Glomerular visceral epithelial cell (primary cell): ENCODE measurements at regions not wholly inside any gene's neighbourhood (a gene's known extent, or its start where the extent isn't known, plus 50 kb on each side); places are given as distances from the start of the nearest gene placed in this dataset.
"Not testable (repeated sequence)": the region's sequence is repeated elsewhere in the genome, so short reads cannot be mapped to it uniquely, and the experiment has no call there.

ENCODE experiments used
- DNase-seq: peaks from one replicate; pipeline ENCODE4 v3.0.0-alpha.2; 2016; ENCODE audit errors: extremely low spot score

GRCh38 chr2:194289712-194290346 is 1367.2 kb upstream of the SLC39A10 start:
- no peak for DNase-seq

DNA sequence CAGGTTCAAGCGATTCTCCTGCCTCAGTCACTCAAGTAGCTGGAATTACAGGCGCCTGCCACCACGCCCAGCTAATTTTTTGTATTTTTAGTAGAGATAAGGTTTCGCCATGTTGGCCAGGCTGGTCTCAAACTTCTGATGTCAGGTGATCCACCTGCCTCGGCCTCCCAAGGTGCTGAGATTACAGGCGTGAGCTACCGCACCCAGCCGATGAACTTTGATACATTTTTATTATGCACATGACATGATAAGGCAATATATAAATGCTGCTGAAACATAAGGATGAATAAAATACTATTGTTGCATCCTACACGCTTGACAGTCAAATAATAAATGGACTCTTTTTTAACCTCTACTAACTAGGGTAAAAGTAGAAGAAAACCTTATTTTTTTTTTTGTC is 1380.4 kb upstream of the SLC39A10 start:
- DNase-seq: not testable (repeated sequence)

GRCh38 chr2:194271293-194271961 is 1385.6 kb upstream of the SLC39A10 start:
- no peak for DNase-seq

DNA sequence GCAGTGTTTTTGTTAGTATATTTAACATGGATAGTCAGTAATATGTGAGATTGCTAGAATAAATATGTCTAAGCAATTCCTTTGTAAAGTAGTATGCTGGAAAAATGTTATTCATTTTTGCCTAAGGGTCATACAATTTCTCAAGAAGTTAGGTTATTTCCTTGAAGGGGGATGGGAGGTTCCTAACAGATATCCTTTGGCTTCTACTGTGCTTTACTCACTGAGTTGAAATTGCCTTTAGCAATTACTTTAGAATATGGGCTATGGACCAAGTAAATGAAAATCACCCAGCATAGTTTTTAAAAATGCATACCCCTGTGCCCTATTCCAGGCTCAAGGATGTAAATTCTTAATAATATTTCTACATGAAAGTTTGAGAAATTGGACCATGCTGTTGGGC is 1386.4 kb upstream of the SLC39A10 start:
- DNase-seq: no peak

DNA sequence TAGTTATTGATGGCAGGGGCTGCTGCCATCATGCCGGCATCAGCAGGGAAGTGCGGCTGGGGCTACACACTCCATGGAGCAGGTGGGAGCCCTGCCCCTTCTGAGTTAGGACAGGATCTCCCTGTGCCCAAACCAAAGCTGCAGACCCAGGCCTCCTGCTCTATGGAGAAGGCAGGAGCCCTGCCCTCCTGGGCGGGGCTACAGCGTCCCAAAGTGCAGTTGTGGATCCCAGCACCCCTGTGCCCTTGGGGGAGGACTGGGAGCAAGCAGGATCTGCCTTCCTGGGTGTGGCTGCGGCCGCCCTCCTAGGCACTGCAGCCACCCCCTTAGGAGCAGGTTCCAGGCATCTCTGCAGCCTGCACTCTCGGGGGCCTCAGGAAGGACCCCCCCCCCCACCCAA is 1392.4 kb upstream of the SLC39A10 start:
- DNase-seq: no peak

DNA sequence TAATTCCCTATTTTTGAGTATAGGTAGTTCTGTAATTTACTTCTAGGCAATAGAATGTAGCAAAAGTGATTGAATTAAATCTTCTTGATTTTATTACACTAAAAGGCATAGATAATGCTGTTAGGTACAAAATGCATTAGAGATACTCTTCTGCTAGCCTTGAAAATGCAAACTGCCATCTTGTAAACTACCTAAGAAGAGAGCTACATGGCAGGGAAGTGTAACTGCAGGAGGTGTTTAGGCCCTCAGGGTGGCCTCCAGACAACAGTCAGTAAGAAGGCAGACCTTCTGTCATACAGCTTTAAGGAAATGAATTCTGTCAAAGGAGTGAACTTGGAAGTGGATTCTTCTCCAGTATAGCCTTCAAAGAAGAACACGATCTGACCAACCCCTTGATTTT is 1396.8 kb upstream of the SLC39A10 start:
- DNase-seq: no peak

DNA sequence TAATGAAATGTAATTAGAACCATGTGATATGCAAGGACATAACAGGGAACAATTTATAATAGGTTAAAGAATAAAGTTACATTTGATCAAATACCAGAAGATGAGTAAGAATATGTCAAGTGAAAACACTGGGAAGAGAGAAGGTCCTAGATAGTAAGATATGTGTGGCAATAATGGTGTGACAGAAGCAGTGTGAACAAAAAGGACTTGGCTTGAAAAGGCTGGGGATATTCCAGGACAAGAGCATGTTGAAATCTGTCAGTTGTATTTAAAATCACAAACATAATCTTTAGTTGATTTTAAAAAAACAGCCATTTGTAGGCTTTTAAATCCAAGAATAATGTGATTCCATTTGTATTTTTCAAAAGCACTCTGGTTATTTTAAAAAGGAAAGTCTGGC is 1399.9 kb upstream of the SLC39A10 start:
- DNase-seq: no peak

GRCh38 chr2:194253528-194254259 is 1403.3 kb upstream of the SLC39A10 start:
- no peak for DNase-seq

DNA sequence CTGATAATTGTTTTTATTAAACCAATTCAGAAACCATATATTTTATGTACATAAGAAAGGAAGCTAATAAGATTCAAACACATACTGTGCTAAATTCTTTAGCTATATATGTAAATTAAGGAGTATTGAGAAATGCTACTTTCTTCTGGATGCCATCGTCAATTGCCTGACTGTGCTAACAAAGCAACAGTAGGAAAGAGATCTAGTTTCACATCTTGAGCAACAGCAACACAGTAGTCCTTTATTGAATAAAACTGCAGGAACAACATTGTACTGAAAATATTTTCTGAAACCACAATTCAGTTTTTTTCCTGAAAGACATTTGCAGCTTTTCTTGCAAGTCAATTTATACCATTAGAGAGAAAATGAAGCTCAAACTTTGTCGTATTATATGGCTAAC is 1404.9 kb upstream of the SLC39A10 start:
- no peak for DNase-seq

DNA sequence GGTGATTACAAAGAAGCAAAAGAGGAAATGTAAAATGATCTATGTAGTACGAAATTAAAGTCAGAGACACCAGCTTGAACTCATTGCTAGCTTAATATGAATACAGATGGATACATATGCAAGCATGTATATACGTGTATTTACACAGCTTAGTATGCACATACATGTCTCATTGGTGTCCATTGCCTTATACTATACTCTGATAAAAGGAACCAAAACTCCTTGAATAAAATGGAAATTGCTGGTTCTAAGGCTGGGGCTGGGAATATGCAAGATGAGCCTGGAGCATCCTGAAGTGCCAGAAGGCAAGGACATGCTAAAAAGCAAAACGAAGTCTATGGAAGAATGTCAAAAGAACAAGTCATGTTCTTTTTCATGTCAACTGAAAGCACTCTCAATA is 1424.4 kb upstream of the SLC39A10 start:
- DNase-seq: no peak

DNA sequence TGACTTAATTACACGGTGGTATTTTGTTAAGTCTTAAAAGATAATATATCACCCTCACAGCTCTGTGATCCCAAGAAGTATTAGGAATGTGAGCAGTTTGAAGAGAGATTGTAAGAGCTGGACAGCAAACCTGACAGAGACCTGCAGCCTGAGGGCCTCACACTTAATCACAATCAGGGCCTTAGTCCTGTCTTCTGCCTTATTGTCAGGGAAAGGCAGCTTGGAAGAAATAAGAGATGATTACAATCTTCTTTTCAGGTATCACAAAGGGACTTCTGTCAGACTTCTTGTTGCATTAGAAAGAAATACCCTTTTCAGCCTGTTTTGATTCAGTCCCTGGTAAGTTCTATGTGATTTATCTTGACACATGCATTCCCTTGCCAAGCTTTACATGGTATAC is 1433.8 kb upstream of the SLC39A10 start:
- no peak for DNase-seq

GRCh38 chr2:194214192-194214591 is 1442.8 kb upstream of the SLC39A10 start:
- no peak for DNase-seq

DNA sequence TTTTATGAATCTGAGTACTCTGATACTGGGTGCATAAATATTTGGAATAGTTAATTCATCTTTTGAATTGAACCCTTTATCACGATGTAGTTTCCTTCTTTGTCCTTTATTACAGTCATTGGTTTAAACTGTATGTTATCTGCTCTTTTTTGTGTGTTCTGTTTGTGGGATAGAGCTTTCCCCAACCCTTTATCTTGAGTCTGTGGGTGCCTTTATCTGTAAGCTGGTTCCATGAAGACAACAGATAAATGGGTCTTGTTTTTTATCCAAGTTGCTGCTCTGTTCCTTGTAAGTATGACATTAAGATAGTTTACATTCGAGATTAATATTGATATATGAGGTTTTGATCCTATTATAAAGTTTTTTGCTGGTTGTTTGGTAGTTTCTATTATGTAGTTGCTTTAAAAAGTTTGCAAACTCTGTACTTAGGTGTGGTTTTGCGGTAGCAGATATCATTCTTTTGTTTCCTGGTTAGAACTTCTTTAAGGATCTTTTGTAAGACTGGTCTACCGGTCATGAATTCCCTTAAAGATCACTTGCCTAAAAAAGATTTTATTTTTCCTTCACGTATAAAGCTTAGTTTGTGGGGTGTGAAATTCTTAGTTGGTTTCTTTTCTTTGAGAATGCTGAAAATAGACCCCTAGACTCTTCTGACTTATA is 1451.3 kb upstream of the SLC39A10 start:
- DNase-seq: no peak

GRCh38 chr2:194203898-194204297 is 1453.1 kb upstream of the SLC39A10 start:
- peak; percentile 27 for DNase-seq

GRCh38 chr2:194182888-194183287 is 1474.1 kb upstream of the SLC39A10 start:
- no peak for DNase-seq

GRCh38 chr2:194176134-194176533 is 1480.9 kb upstream of the SLC39A10 start:
- DNase-seq: no peak

- peak; percentile 35 for DNase-seq
Observed at GRCh38 chr2:194166818-194167217, 1490.2 kb upstream of the SLC39A10 start.

- DNase-seq: no peak
Observed at GRCh38 chr2:194155431-194155830, 1501.6 kb upstream of the SLC39A10 start.

DNA sequence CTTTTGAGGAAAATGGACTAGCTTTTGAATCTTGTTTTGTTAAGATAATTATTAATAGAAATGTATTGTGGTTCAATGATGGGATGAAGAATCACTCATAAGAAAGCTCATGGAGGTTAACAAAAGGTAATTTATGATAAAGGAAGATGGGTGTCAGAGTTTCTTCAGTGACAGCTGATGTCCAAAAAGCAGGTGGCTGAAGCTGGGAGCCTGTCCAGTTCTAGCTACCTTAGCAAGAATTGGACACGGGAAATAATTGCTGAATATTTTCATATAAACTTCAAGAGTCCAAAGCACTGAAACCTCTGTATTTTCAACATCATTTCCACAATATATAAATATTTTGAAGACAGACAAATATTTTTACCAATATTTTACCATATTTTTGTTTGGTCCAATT is 1505.8 kb upstream of the SLC39A10 start:
- no peak for DNase-seq

- DNase-seq: no peak
Observed at GRCh38 chr2:194135463-194135862, 1521.6 kb upstream of the SLC39A10 start.

DNA sequence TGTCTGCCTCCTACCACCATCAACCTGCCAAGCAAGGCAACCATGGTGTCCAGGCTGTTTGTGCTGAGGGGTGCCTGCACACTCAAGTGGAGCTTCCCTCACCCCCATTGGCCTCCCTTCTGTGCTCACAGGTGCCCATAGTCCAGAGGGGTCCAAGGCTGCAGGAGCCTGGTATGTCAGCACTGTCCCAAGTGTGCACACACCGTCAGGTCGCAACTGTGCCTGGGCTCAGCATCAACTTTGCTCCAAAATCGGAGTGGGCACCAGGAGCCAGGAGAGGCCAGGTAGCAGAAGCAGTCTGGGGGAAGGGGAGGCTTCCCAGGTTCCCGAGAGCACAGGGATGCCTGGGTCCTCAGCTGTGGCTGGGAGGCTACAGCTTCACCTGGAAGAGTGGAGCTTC is 1528.2 kb upstream of the SLC39A10 start:
- no peak for DNase-seq

GRCh38 chr2:194126418-194126817 is 1530.6 kb upstream of the SLC39A10 start:
- DNase-seq: no peak

- no peak for DNase-seq
Observed at GRCh38 chr2:194116861-194117260, 1540.2 kb upstream of the SLC39A10 start.
